K562 (cell line): ENCODE measurements at regions not wholly inside any gene's neighbourhood (a gene's known extent, or its start where the extent isn't known, plus 50 kb on each side); places are given as distances from the start of the nearest gene placed in this dataset.

Experiments
- ATAC-seq: fragments of 200-7000 bp; cut with Tn5 transposase; 3 replicates; pipeline ENCODE4 v1.9.1; 2020; ENCODE audit warnings: moderate library complexity
- BruUV-seq: library from RNA; stranded (reverse); fragments of 400-500 nt; replicated peaks from 2 replicates; lab custom pipeline; 2021; lab: Mats Ljungman, UMichigan
- CTCF ChIA-PET: fragments of 300-600 bp; formaldehyde crosslinking; extraction: SDS; loops from one replicate; lab custom pipeline; 2021; ENCODE audit warnings: low intra/inter-chr PET ratio; lab: Yijun Ruan, JAX
- POLR2A ChIA-PET: fragments of 300-600, 350-650 bp; sonication (Branson Sonifier 250); formaldehyde crosslinking; extraction: SDS; loops from one replicate; lab custom pipeline; 2021; ENCODE audit warnings: antibody characterized with exemption, inconsistent platforms; lab: Yijun Ruan, JAX
- DNase-seq, 4 experiments: peaks; one replicate each; pipeline versions ENCODE4 v3.0.0 to v3.0.0-alpha.2; 2011 to 2018; ENCODE audit warnings: low spot score in 3 of 4, mixed read lengths in 3 of 4; ENCODE audit errors: extremely low read depth in 1 of 4
- FAIRE-seq: peaks from 2 replicates; lab custom pipeline; 2011; peaks lifted over from hg19 to GRCh38; lab: Jason Lieb, UNC
- H2AFZ ChIP-seq: 2 replicates; pipeline ENCODE4 v1.6.0; 2011; ENCODE audit warnings: low read depth, low read length, control low read depth, inconsistent platforms
- H3K27ac ChIP-seq: fragments of 200-600 bp; 3 replicates; pipeline ENCODE4 v1.8.0; 2011; ENCODE audit warnings: low read depth, mild to moderate bottlenecking, control low read depth, inconsistent platforms, low read length, moderate library complexity, mixed read lengths; ENCODE audit errors: extremely low read depth
- H3K27me3 ChIP-seq, 2 experiments: fragments of 300-600 bp in 1 of 2; 2 replicates in 1 of 2; 3 replicates in 1 of 2; pipeline versions ENCODE4 v1.6.0 to v1.8.0; 2011; ENCODE audit warnings: inconsistent platforms in 2 of 2, low read length in 2 of 2, mild to moderate bottlenecking in 1 of 2, mixed read lengths in 1 of 2, moderate library complexity in 1 of 2; ENCODE audit not compliant: control insufficient read depth in 2 of 2, insufficient read depth in 2 of 2
- H3K36me3 ChIP-seq: fragments of 300-600 bp; 3 replicates; pipeline ENCODE4 v1.8.0; 2011; ENCODE audit warnings: mild to moderate bottlenecking, low read length, inconsistent platforms; ENCODE audit not compliant: control insufficient read depth, insufficient read depth
- H3K4me1 ChIP-seq, 2 experiments: fragments of 200-600 bp in 1 of 2; replicated peaks in 1 of 2; 2 replicates in 1 of 2; 3 replicates in 1 of 2; pipeline versions ENCODE4 v1.5.1 to v1.8.0; 2011; ENCODE audit warnings: inconsistent platforms in 2 of 2, low read length in 2 of 2, mild to moderate bottlenecking in 1 of 2, mixed read lengths in 1 of 2, moderate library complexity in 1 of 2; ENCODE audit not compliant: control insufficient read depth in 2 of 2, insufficient read depth in 2 of 2
- H3K4me2 ChIP-seq: 2 replicates; pipeline ENCODE4 v1.6.1; 2011; ENCODE audit warnings: low read length, control low read depth, inconsistent platforms, mixed read lengths; ENCODE audit not compliant: insufficient read depth
- H3K4me3 ChIP-seq: fragments of 200-600 bp; sonication (generic), shearing (Covaris generic); 2 replicates; pipeline ENCODE4 v1.5.1; 2016; ENCODE audit warnings: control low read depth, inconsistent platforms
- H3K79me2 ChIP-seq: fragments of 200-600 bp; 3 replicates; pipeline ENCODE4 v1.8.0; 2011; ENCODE audit warnings: low read length, inconsistent platforms; ENCODE audit not compliant: control insufficient read depth, insufficient read depth
- H3K9ac ChIP-seq, 2 experiments: 2 replicates each; pipeline versions ENCODE4 v1.6.0 to v1.6.1; 2011; ENCODE audit warnings: low read depth in 2 of 2, low read length in 2 of 2, control low read depth in 1 of 2, inconsistent platforms in 1 of 2, mild to moderate bottlenecking in 1 of 2, mixed read lengths in 1 of 2; ENCODE audit not compliant: insufficient read depth in 1 of 2
- H3K9me1 ChIP-seq: one replicate; pipeline ENCODE4 v1.6.0; 2011; ENCODE audit warnings: inconsistent platforms, mild to moderate bottlenecking, low read length, moderate library complexity; ENCODE audit not compliant: control insufficient read depth, insufficient read depth
- H3K9me3 ChIP-seq: replicated peaks from 2 replicates; pipeline ENCODE4 v1.5.1; 2011; ENCODE audit warnings: low read depth, low read length, inconsistent platforms; ENCODE audit not compliant: control insufficient read depth, insufficient read depth
- H4K20me1 ChIP-seq: replicated peaks from 2 replicates; pipeline ENCODE4 v1.6.1; 2011; ENCODE audit warnings: low read length, inconsistent platforms, mixed read lengths; ENCODE audit not compliant: control insufficient read depth, insufficient read depth
- BCOR ChIP-seq: fragments of 450-650 bp; IDR thresholded peaks from 2 replicates; pipeline ENCODE4 v1.6.1; 2016
- CBX8 ChIP-seq: fragments of 200-600 bp; sonication (generic); IDR thresholded peaks from 2 replicates; pipeline ENCODE4 v1.6.1; 2012; ENCODE audit warnings: borderline replicate concordance, mixed run types, low read depth, mild to moderate bottlenecking, moderate library complexity, mixed read lengths, low read length, control low read depth, inconsistent platforms; ENCODE audit not compliant: poor library complexity, severe bottlenecking; ENCODE audit errors: extremely low read depth
- EHMT2 ChIP-seq: fragments of 450-650 bp; IDR thresholded peaks from 2 replicates; pipeline ENCODE4 v1.6.1; 2018; ENCODE audit warnings: antibody characterized with exemption
- GTF2A2 ChIP-seq: IDR thresholded peaks from 2 replicates; pipeline ENCODE4 v1.6.1; 2016; ENCODE audit warnings: mild to moderate bottlenecking, missing genetic modification characterization, missing compliant biosample characterization
- HMG20A ChIP-seq: fragments of 450-650 bp; formaldehyde crosslinking; conservative IDR thresholded peaks from 2 replicates; pipeline ENCODE4 v1.4.0; 2020; ENCODE audit warnings: mild to moderate bottlenecking, mixed read lengths
- HNRNPK ChIP-seq: fragments of 200-400 bp; formaldehyde crosslinking; IDR thresholded peaks from one replicate; pipeline ENCODE4 v1.6.1; 2018; ENCODE audit warnings: mild to moderate bottlenecking, low read depth, low read length; ENCODE audit not compliant: poor library complexity, severe bottlenecking
- NRF1 ChIP-seq, 2 experiments: fragments of 450-650 bp; IDR thresholded peaks in 1 of 2; conservative IDR thresholded peaks in 1 of 2; 2 replicates each; pipeline ENCODE4 v1.6.1; 2014; ENCODE audit warnings: mild to moderate bottlenecking in 2 of 2
- POLR2AphosphoS2 ChIP-seq: IDR thresholded peaks from 2 replicates; pipeline ENCODE4 v1.6.1; 2012; ENCODE audit warnings: low read length, improper control_type of control experiment
- TARDBP ChIP-seq: fragments of 450-650 bp; IDR thresholded peaks from 2 replicates; pipeline ENCODE4 v1.6.1; 2016
- ZNF134 ChIP-seq: fragments of 250-450 bp; sonication (Bioruptor Pico); conservative IDR thresholded peaks from 2 replicates; pipeline ENCODE4 v1.4.0; 2020
- ZNF311 ChIP-seq: fragments of 250-450 bp; sonication (Bioruptor Pico); IDR thresholded peaks from 2 replicates; pipeline ENCODE4 v1.4.0; 2020; ENCODE audit warnings: mild to moderate bottlenecking, moderate library complexity
- ZNF445 ChIP-seq: fragments of 250-450 bp; sonication (Bioruptor Pico); IDR thresholded peaks from 2 replicates; pipeline ENCODE4 v1.4.0; 2020; ENCODE audit warnings: low read depth, mild to moderate bottlenecking, moderate library complexity
- WGBS: fragments of 100-300 bp; shearing (Covaris generic); methylation state at CpG from one replicate; pipeline ENCODE4 v1.1.6; 2016; ENCODE audit warnings: low coverage, mixed read lengths; ENCODE audit not compliant: insufficient coverage; ENCODE audit errors: missing lambda C conversion rate; 5-methylcytosine and 5-hydroxymethylcytosine counted together
- in situ Hi-C: fragments of 300-500 bp; cut with MboI; formaldehyde crosslinking; loops from 4 replicates; pipeline ENCODE4 v1.15.0; 2018; ENCODE audit warnings: inconsistent platforms, mixed read lengths
- intact Hi-C: fragments of 100-400 bp; cut with micrococcal nuclease; formaldehyde crosslinking; loops from 2 replicates; pipeline ENCODE4 v1.14.2; 2022

GRCh38 chr6:112432853-112433252, 85.7 kb downstream of the RFPL4B start:
- no peaks in the 10 kb centered on the region for H3K79me2 ChIP-seq
- H3K27me3 ChIP-seq: no peaks in the 10 kb centered on the region
- intact Hi-C loops: no loop called here
- no peak overlapping the region for H3K27ac ChIP-seq
- ChIA-PET POLR2A (no interaction called here), CTCF (no interaction called here)
- no peak overlapping the region for H3K4me2 ChIP-seq
- no peak overlapping the region for H3K9ac ChIP-seq
- no peaks in the 10 kb centered on the region for H3K9me1 ChIP-seq
- H3K4me3 ChIP-seq: no peak overlapping the region
- no peaks in the 10 kb centered on the region for H3K4me1 ChIP-seq
- H4K20me1 ChIP-seq: no peaks in the 10 kb centered on the region
- no peak overlapping the region for H2AFZ ChIP-seq
- H3K36me3 ChIP-seq: no peaks in the 10 kb centered on the region
- FAIRE-seq (no peak), ATAC-seq (no peak), DNase-seq (no peak)
- no peaks in the 10 kb centered on the region for H3K9me3 ChIP-seq
- TF ChIP-seq EHMT2 (no peak), CBX8 (no peak)
- BruUV-seq: no TSS peak
- in situ Hi-C loops: no loop called here

DNA sequence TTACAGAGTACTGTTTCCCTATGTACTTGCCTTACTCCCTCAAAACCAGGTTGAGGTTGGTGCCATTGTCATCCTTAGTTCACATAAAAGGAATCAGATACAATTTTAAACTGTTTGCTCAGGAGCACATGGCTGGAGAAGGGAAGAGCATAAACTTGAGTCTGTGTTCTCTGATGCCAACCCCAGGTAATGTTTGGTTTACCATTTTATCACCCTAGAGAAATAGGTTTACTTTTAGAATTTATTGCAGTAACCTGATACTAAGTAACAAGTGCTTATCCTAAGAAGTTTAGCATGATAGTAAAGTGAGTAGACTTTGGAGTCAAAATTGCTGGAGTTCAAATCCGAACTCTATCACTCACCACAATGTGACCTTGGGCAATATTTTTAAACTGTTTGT, 86.3 kb downstream of the RFPL4B start:
- intact Hi-C loops (no loop called here), in situ Hi-C loops (no loop called here)
- Histone ChIP-seq H3K4me1 (no peaks in the 10 kb centered on the region), H3K79me2 (no peaks in the 10 kb centered on the region), H3K4me3 (no peak overlapping the region), H3K9me3 (no peaks in the 10 kb centered on the region), H3K9me1 (no peaks in the 10 kb centered on the region), H3K4me2 (no peak overlapping the region), H2AFZ (no peak overlapping the region), H4K20me1 (no peaks in the 10 kb centered on the region), H3K27ac (no peak overlapping the region), H3K36me3 (no peaks in the 10 kb centered on the region), H3K27me3 (no peaks in the 10 kb centered on the region), H3K9ac (no peak overlapping the region)
- BruUV-seq: no TSS peak
- CTCF ChIA-PET: no interaction called here
- TF ChIP-seq NRF1 (conservative IDR thresholded peaks at IDR 0.05 in 1 of 2, IDR thresholded peaks at IDR 0.05 in 1 of 2) (no peak), HMG20A (CRISPR knock-in tag) (no peak), POLR2AphosphoS2 (no peak), ZNF134 (no peak), ZNF311 (CRISPR knock-in tag) (no peak), TARDBP (no peak), HNRNPK (no peak), ZNF445 (CRISPR knock-in tag) (no peak), GTF2A2 (no peak), BCOR (no peak)
- FAIRE-seq (no peak), DNase-seq (no peak), ATAC-seq (no peak)
- POLR2A ChIA-PET: no interaction called here
- WGBS: 0% methylated on average over 1 of the region's 1 CpG
